ENCODE measurements at regions not wholly inside any gene's neighbourhood (a gene's known extent, or its start where the extent isn't known, plus 50 kb on each side); places are given as distances from the start of the nearest gene placed in this dataset.

GRCh38 chr13:84925443-84925842 lies 873.8 kb downstream of the SLITRK6 start:
- no peak for TF ChIP-seq CTCF (IDR thresholded peaks at IDR 0.05; ENCODE audit: borderline replicate concordance, extremely low read depth, low read length, poor library complexity, severe bottlenecking)
- no peak for TF ChIP-seq EZH2 (IDR thresholded peaks at IDR 0.05; ENCODE audit: borderline replicate concordance, low read depth, low read length, severe bottlenecking)
